HG02571 (cell line): ENCODE measurements at regions not wholly inside any gene's neighbourhood (a gene's known extent, or its start where the extent isn't known, plus 50 kb on each side); places are given as distances from the start of the nearest gene placed in this dataset.
A peak's percentile ranks its signal among the peaks of the same experiment; 100 is the strongest.

Source experiments
- ATAC-seq: cut with Tn5 transposase; IDR thresholded peaks from one replicate; pipeline ENCODE4 v1.9.1; 2021; ENCODE audit warnings: mild to moderate bottlenecking, moderate library complexity; ENCODE audit not compliant: unreplicated experiment

DNA sequence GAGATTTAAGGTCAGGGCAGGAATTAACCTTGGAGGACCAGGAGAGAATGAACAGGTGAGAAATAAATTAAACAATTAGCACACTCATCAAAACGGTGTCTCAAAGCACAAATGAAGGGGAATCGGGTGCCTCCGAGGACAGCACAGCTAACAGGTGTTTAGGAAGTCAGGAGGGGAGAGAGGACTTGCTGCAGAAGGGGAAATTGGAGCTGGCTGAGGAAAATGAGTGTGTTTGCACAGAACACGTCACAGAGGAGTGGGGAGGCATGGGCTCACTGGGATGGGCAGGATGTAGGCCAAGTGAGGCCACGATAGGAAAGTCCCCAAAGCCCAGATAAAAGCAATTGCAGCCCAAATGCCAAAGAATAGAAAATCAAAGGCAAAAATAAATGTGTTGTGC lies 121.7 kb downstream of the ZNF664 start:
- no peak for ATAC-seq

DNA sequence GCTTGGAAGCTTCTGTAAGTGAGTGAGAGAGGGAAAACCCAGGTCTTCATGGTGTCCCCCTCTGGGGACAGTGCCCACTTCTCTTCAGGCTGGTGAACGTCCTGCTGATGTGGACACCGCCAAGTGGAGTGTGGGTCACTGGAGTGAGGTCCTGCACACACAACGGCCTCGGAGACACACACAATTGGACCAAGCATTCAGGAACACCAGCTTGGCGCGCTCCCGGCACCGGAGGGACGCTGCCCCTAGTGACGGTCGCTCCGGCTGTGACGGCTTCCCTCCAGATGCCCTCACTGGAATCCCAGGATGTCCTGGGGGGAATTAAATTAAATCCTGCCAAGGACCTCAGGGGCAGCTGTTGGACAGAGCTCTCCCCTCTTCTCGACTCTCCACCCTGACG lies 123.1 kb downstream of the ZNF664 start:
- ATAC-seq: no peak

DNA sequence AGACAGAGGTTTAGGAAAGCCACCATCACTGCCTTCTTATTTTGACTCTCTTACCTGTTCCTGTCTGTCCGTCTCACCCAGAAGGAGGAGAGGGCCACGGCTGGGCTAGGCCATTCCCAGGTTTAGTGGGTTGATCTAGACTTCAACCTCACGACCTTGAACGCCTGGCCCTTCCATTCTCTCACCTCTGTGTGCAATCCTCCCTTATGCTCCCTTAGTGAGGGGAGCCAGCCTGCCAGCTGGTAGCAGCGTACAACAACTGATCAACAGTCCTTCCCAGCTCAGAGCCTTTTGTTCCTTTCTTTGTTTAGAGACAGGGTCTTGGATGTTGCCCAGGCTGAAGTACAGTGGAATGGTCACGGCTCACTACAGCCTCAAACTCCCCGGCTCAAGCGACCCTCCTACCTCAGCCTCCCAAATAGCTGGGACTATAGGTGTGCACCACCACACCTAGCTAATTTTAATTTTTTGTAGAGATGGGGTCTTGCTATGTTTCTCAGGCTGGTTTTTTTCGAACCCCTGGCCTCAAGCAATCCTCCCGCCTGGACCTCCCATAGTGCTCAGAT lies 123.9 kb downstream of the ZNF664 start:
- no peak for ATAC-seq

DNA sequence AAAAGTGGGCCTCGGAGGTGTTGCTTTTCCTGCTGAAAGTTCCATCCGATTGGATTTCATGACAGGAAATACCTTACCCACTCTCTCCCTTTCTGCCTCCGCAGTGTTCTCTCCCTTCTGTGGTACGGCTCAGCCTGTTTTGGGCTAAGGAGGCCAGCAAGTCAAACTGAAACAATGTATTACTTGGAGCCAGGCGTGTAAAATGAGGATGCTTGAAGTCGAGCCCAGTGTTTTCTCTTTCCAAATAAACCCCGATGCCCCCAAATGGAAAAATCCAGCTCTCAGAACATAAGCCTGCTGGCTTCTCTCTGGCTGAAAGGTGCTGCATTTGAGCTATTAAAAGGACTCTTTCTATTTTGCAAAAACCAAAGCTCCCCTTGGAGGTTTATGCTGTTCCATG lies 124.7 kb downstream of the ZNF664 start:
- ATAC-seq: no peak

DNA sequence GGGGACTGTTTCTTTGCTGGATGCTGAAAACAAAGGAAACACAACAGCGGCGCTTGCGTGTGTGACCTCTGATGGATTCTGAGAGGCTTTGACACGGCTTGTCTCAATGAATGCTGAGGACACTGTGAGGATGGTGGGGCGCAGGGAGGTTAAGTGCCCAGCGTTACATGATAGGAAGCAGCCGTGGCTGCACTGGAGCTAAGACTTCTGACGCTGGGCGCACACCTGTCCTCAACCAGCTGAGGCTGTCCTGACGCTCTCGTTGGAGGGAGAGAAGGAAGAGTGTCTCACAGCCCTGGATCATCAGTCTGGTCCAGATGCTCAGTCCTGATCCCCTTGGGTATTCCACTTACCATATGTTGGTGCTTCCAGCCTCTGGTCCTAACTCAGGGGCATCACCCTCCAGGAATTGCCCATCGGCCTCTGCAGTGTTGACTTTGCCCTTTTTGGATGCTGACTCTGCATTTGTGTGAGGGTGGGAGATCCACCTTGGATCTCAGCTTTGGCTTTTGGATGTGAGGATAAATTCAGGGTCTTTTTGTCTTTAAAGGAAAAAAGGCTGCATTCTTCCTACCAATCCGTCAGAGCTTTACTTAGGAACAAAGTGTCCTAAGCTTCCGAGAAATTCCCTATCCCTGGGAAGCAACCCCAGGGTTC lies 125.2 kb downstream of the ZNF664 start:
- ATAC-seq: no peak

DNA sequence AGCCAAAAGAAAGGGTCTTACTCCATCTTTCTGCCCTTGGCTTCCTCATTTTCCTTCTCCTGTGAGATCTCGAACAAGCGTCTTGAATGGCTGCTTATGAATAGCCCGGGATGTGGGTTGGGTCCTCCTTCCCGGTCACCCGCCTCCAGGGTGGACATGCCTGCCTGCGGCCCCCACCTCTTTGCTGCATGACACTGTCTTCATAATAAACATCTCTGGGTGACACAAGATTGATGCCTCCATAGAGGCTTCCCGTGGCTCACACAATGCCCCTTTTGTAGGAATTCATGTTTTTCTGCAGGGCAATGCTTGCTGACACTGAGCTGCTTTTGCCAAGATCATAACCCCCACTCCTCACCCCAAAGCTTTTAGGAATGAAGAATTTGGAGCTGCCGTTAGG lies 125.9 kb downstream of the ZNF664 start:
- no peak for ATAC-seq

DNA sequence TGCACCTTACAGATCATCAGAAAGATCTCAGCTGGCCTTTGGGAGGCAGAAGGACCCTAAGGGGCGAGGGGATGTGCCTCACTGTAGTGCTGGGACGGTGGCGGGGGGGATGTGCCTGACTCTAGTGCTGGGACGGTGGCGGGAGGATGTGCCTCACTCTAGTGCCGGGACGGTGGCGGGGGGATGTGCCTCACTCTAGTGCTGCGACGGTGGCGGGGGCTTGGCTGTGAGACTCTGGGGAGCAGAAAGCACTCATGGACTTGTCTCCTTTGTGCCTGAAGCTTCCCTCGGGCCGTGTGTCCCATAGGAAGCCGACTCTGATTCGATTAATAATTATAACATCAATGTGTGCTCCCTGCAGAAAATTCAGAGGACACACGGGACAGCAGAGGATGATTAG lies 126.6 kb downstream of the ZNF664 start:
- ATAC-seq: no peak

DNA sequence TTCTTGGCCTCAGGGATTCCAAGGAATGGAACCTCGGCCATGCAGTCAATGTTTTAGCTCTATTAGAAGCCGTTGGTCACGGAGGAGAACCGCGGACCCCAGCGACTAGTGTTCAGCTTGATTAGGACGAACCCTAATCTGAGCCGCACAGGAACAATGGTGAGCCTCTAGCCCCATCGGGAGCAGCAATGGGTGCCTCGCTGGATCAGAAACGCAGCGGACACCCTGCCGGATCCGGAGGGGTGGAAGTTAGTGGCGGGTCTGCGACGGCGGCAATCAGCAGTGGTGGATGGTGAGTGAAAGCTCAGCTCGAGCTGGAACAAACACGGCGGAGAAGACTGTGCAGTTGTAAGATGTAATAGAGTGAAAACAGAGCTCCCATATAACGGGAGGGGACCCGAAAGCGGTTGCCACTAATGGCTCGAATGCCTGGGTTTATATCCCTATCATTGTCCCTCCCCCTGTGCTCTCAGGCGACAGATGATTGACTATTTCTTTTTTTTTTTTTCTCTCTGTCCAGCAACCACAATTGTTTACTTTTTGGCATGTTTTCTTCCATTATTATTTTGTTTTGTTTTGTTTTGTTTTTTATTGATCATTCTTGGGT lies 127.7 kb downstream of the ZNF664 start:
- ATAC-seq: no peak

DNA sequence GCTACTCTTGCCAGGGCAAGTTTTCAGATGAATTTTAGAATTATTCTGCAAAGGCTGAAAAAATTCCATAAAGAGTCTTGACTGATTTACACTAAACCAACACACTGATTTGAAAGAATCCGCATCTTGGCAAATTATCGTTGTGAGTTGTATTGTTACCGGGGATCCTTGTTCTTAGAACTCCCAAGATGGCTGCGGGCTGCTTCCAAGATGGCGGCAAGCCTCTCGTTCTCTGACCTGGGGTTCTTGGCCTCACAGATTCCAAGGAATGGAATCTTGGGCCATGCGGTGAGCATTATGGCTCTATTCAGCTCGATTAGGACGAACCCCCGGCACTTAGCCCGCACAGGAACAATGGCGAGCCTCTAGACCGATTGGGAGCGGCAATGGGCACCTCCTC lies 132.5 kb downstream of the ZNF664 start:
- ATAC-seq: no peak

DNA sequence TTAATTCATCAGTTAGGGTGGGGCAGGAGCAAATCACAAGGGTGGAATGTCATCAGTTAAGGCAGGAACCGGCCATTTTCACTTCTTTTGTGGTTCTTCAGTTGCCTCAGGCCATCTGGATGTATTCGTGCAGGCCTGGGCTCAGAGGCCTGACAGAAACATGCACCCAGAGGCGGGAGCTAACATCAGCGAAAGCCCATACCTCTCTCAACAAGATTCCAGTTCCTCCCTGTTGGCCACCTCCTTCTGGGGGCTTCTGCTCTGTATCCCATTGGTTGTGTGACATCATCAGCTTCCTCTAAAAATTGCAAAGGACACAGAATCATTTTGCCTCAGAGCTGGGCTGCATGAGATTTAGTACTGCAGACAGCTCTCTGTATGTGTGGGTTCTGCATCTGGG lies 134.3 kb downstream of the ZNF664 start:
- ATAC-seq: no peak

DNA sequence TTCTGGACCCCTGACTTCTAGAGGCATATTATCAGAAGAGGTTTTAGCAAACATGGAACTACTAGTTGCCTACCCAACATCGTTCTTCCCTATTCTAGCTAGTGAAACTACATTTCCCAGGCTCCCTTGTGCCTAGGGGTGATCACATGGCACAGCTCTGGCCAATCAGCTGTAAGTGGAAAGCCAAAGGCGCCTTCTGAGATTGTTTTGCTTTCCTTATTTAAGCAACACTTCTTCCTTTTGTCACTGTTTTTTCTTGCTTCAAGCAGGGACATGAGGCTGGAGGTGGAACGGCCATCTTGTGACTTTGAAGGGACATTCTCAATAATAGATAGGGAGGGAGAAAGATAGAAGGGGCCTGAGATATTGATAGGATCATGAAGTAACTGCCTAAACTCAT lies 136.7 kb downstream of the ZNF664 start:
- ATAC-seq: no peak

DNA sequence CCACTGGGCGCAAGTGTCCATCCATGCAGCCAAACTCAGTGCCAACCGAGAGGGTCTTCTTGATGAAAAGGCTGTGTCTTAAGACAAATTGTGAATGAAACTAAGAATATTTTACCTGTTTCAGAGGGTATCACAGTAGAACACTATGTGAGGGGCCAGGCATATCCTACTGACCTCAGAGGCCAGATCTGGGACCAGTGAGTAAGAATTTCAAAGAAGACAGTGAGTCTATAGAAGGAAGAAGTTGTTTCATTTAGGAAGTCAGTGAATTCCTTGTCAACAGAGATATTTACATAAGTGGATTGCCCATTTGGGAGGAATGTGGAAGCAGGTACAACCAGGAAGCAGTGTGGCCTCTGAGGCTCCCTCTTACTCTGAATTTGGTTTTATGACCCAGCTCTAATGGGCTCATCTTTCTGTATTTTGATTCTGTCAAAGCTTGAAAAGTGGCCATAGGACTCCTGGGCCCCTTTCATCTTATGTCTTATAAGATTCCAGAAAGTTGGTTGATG lies 137.4 kb downstream of the ZNF664 start:
- ATAC-seq: no peak

DNA sequence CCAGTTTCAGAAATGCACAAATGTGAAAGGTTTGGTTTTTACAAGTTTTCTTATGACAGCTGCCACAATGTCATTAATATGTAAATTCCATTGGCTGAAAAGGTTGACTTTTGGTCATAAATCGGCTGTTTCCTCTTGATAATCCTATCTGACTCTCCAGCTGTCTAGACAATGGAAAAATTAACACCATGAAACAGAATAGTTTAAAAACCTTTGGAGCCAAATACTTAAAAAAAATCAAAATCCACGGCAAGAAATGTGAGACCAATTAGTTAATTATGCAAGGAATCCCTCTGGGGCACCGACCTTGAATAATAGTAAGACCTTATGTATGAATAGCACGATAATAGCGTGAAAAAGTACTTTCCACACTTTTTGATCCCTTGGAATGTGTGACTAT lies 138.0 kb downstream of the ZNF664 start:
- no peak for ATAC-seq

DNA sequence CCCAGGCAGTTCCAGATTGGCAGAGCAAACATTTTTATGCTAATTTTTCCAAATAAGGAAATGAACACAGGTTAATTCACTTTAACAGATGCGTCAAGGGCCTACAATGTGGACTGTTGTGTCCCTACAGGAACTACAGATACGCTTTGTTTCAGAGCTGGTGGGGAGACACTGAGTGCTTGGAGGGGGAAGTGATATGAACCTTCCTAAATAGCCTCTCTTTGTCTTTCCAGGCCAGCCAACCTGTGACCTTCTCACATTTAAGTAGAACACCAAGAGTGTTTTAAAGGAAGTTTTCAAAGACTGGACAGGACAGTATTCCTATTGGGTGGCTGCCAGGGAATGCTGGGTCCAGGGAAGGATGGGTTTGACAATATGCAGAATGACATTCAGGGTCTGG lies 141.3 kb downstream of the ZNF664 start:
- ATAC-seq: no peak

DNA sequence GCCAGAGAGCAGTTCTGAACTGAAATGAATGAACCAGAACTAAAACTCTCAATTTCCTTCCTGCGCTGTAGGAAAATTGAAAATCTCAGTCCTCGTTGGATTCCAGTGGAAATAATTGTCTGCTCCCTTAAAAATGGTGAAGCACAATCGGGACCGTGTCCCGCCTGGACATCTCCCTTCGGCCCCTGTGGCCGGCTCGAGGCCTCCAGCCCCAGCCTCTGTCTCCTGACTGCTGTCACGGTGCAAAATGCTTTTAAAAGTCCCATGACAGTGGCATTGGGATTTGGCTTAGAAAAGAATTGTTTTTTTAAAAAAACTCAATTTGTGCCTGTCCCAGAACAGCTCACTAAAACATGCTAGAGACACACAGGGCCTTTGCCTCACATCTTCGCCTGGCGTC lies 142.5 kb downstream of the ZNF664 start:
- no peak for ATAC-seq

DNA sequence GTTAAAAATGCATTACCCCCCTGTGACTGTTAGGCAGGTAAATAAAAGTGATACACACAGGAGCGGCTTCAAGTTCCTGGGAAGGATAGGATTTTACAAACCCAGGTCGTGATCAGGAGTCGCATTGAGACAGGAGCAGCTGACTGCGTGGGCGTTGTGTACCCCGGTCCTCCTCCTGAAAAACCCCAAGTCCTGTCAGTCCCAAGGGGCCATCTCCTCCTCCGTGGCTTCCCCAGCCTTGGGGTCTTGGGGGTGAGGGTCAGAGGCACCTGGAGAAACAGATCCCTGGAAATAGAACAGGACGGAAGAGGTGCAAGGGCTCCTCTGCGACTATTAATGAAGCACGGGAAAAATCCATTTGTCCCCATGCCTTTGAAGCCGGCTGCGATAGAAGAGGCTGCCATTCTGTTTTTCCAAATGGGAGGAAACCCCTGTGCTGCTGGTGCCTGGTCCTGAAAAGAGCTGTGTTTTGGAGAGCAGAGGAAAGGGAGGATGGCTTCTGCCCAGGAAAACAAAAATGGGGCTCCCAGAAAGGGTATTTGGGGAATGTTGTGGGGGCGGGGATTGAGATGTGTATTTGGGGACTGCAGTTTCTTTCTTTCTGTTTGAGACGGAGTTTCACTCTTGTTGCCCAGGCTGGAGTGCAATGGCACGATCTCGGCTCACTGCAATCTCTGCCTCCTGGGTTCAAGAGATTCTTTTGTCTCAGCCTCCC lies 143.1 kb downstream of the ZNF664 start:
- ATAC-seq: no peak

DNA sequence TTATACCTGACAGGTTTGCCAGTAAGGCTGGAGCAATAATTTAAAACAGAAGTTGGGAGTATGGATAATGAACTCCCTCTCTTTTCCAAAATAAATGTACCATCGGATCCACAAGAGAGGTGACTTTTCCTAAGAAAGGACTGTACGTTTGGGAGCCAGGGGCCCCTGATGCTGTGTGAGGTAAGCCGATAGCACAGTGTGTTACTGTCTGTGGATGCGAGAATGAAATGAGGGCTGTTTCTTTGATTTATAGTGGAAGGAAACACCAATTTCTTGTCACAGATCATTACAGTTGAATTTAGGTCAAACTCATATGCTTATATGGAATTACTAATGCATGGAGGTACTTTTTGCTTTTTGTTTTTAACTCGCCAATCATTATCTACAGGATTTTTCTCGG lies 147.7 kb downstream of the ZNF664 start:
- no peak for ATAC-seq

DNA sequence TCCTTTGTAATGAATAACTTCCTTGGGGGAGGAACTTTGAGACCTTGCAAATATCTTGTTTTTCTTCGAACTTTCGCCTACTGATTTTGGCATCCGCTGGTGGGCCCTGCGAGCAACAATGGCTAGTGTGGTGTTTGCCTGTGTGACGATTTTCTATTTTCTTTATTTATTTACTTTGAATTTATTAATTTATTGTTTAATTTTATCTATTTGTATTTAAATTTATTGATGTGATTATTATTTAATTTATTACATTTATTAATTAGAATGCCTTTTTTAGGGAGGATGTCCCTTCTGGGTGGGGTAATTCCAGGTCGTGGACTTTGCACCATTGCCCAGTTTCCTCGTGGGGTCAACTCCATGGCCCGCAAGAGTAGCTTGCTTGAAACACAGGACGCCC lies 149.7 kb downstream of the ZNF664 start:
- no peak for ATAC-seq

DNA sequence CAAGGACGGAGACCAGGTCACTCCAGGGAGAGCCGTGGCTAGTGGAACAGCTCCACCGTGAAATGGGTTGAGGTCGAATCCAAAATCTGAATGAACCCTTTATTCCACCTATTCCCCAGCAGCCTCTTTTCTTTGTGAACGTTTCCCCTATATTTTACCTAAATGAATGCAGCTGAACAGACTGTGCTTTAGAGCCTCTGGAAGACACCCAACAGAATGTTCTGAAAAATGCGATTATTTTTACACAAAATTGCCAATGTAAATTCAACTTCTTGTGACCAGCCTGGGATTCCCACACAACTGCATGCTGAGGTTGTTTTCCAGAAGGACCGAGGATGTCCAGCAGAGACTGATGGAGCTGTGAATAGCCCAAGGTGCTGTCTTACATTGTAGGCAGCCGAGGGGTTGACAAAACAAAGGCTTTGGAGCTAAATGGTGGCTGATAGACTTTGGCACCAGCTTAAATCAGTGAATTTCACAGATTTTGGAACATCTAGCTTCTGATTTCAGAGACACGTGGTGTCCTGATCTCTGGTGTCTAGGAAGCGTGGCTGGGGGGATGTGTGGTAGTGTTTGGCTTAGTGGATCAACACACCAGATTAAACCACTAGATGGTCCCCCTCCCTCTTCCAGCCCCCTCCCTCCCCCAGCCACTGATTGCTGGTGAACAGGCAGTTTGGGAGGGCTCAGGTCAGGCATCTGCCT lies 150.4 kb downstream of the ZNF664 start:
- no peak for ATAC-seq

DNA sequence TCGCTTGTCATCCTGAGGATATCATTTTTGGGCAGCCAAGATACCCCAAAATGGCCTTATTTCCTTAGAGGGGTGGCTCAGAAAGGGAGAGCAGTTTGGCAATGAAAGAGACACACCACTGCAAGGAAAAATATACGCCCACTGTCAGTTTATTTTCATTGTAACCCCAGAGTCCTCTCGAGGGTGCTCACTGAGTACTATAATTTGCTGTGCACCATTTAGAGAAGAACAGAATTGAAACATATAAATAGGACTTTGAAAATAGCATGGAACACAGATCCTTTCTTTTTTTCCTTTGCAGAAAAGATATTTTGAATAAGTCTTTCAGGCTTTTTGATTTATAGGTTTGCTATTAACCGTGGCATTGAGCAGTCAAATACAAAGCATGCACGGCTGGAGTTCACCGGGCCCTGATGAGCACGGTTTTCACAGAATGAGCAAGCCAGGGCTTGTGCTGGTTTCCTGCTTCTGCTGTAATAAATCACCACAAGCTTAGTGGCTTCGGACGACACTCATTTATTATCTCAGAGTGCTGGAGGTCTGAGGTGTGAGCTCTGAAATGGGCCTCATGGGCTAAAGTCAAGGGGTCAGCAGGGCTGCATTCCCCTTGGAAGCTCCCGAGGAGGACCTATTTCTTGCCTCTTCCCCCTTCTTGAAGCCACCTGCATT lies 152.3 kb downstream of the ZNF664 start:
- ATAC-seq: peak; percentile 65
